SK-N-SH (cell line): ENCODE measurements at regions not wholly inside any gene's neighbourhood (a gene's known extent, or its start where the extent isn't known, plus 50 kb on each side); places are given as distances from the start of the nearest gene placed in this dataset.

Experiments used
- CTCF ChIA-PET: fragments of 300-600, 350-600 bp; formaldehyde crosslinking; extraction: SDS; loops from one replicate; lab custom pipeline; 2021; lab: Yijun Ruan, JAX
- POLR2A ChIA-PET: fragments of 350-600 bp; sonication (Branson Sonifier 250); formaldehyde crosslinking; extraction: SDS; loops from one replicate; lab custom pipeline; 2020; ENCODE audit warnings: antibody characterized with exemption, inconsistent platforms; lab: Yijun Ruan, JAX
- DNase-seq: peaks from one replicate; pipeline ENCODE4 v3.0.0; 2012
- H2AFZ ChIP-seq: fragments of 200-600 bp; sonication (generic); 2 replicates; pipeline ENCODE4 v1.8.1; 2016; ENCODE audit warnings: antibody characterized with exemption, mild to moderate bottlenecking, low read depth
- H3F3A ChIP-seq: fragments of 200-600 bp; sonication (generic); replicated peaks from 2 replicates; pipeline ENCODE3; 2016; ENCODE audit warnings: antibody characterized with exemption, mild to moderate bottlenecking; ENCODE audit not compliant: insufficient read depth
- H3K27ac ChIP-seq, 2 experiments: fragments of 200-500 bp in 1 of 2; fragments of 200-600 bp in 1 of 2; sonication (Bioruptor generic) in 1 of 2; sonication (generic), shearing (Covaris generic) in 1 of 2; 2 replicates each; pipeline versions ENCODE4 v1.5.1 to v1.6.1; 2014 to 2016; ENCODE audit warnings: low read depth in 2 of 2, inconsistent platforms in 1 of 2, low read length in 1 of 2, mild to moderate bottlenecking in 1 of 2, mixed read lengths in 1 of 2
- H3K27me3 ChIP-seq: fragments of 200-600 bp; sonication (generic), shearing (Covaris generic); 2 replicates; pipeline ENCODE4 v1.6.1; 2016; ENCODE audit warnings: mixed run types; ENCODE audit not compliant: insufficient read depth
- H3K36me3 ChIP-seq, 2 experiments: fragments of 200-500 bp in 1 of 2; fragments of 200-600 bp in 1 of 2; sonication (Bioruptor generic) in 1 of 2; sonication (generic) in 1 of 2; replicated peaks in 1 of 2; 2 replicates each; pipeline versions ENCODE3 to v1.5.1; 2014 to 2016; ENCODE audit warnings: low read length in 1 of 2, mild to moderate bottlenecking in 1 of 2; ENCODE audit not compliant: insufficient read depth in 2 of 2, control insufficient read depth in 1 of 2
- H3K4me1 ChIP-seq, 2 experiments: fragments of 200-500 bp in 1 of 2; fragments of 200-600 bp in 1 of 2; sonication (Bioruptor generic) in 1 of 2; sonication (generic), shearing (Covaris generic) in 1 of 2; 2 replicates each; pipeline versions ENCODE4 v1.5.1 to v1.6.1; 2014 to 2016; ENCODE audit warnings: low read depth in 1 of 2, low read length in 1 of 2, mixed run types in 1 of 2; ENCODE audit not compliant: insufficient read depth in 2 of 2, control insufficient read depth in 1 of 2
- H3K4me2 ChIP-seq: fragments of 200-600 bp; sonication (generic), shearing (Covaris generic); 2 replicates; pipeline ENCODE4 v1.6.1; 2017; ENCODE audit warnings: mixed run types
- H3K4me3 ChIP-seq, 2 experiments: fragments of 200-500 bp in 1 of 2; fragments of 200-600 bp in 1 of 2; sonication (Bioruptor generic) in 1 of 2; sonication (generic), shearing (Covaris generic) in 1 of 2; 2 replicates each; pipeline versions ENCODE4 v1.5.1 to v1.8.1; 2014 to 2016; ENCODE audit warnings: low read depth in 2 of 2, inconsistent platforms in 1 of 2, low read length in 1 of 2, mild to moderate bottlenecking in 1 of 2, mixed read lengths in 1 of 2, moderate library complexity in 1 of 2
- H3K79me2 ChIP-seq: fragments of 200-600 bp; sonication (generic); 2 replicates; pipeline ENCODE4 v1.8.1; 2017; ENCODE audit warnings: mild to moderate bottlenecking; ENCODE audit not compliant: insufficient read depth
- H3K9ac ChIP-seq: fragments of 200-600 bp; sonication (generic); 2 replicates; pipeline ENCODE4 v1.6.1; 2017; ENCODE audit warnings: mixed run types
- H3K9me2 ChIP-seq: fragments of 200-600 bp; sonication (generic); 2 replicates; pipeline ENCODE4 v1.6.1; 2017; ENCODE audit warnings: mixed run types
- H3K9me3 ChIP-seq: fragments of 200-600 bp; sonication (generic); 2 replicates; pipeline ENCODE4 v1.6.1; 2017; ENCODE audit warnings: mixed run types, mild to moderate bottlenecking, moderate library complexity
- H4K20me1 ChIP-seq: fragments of 200-600 bp; sonication (generic); 2 replicates; pipeline ENCODE4 v1.6.1; 2017; ENCODE audit warnings: mild to moderate bottlenecking, mixed run types; ENCODE audit not compliant: insufficient read depth
- CHD2 ChIP-seq: fragments of 150-350 bp; IDR thresholded peaks from 2 replicates; pipeline ENCODE4 v1.6.1; 2018; ENCODE audit warnings: low read length; ENCODE audit not compliant: partially characterized antibody
- FOSL2 ChIP-seq: IDR thresholded peaks from 2 replicates; pipeline ENCODE4 v1.4.0; 2012; ENCODE audit warnings: low read depth, mild to moderate bottlenecking, moderate library complexity, borderline replicate concordance
- FOXJ3 ChIP-seq: sonication (generic); formaldehyde crosslinking; IDR thresholded peaks from 2 replicates; pipeline ENCODE4 v1.5.1; 2020; ENCODE audit warnings: mild to moderate bottlenecking, missing genetic modification reagents
- GATA2 ChIP-seq: sonication (generic); formaldehyde crosslinking; IDR thresholded peaks from 2 replicates; pipeline ENCODE4 v1.5.0; 2020; ENCODE audit warnings: mild to moderate bottlenecking, missing genetic modification reagents
- IRF3 ChIP-seq: fragments of 150-350 bp; IDR thresholded peaks from 2 replicates; pipeline ENCODE4 v1.6.1; 2016; ENCODE audit warnings: mild to moderate bottlenecking, low read depth, low read length
- JUND ChIP-seq: IDR thresholded peaks from 2 replicates; pipeline ENCODE4 v1.4.0; 2012
- MAX ChIP-seq: IDR thresholded peaks from 2 replicates; pipeline ENCODE4 v1.4.0; 2012; ENCODE audit warnings: low read depth
- MEF2A ChIP-seq: IDR thresholded peaks from 2 replicates; pipeline ENCODE4 v1.4.0; 2012; ENCODE audit warnings: low read depth, borderline replicate concordance
- MXI1 ChIP-seq: IDR thresholded peaks from 2 replicates; pipeline ENCODE4 v1.6.1; 2012; ENCODE audit warnings: mild to moderate bottlenecking, low read depth, low read length, improper control_type of control experiment
- POLR2AphosphoS5 ChIP-seq: IDR thresholded peaks from 2 replicates; pipeline ENCODE4 v1.6.1; 2012; ENCODE audit warnings: low read depth, low read length
- RAD21 ChIP-seq: IDR thresholded peaks from 2 replicates; pipeline ENCODE4 v1.6.1; 2012; ENCODE audit warnings: mild to moderate bottlenecking, low read length
- REST ChIP-seq: IDR thresholded peaks from 2 replicates; pipeline ENCODE4 v1.6.1; 2012; ENCODE audit warnings: mild to moderate bottlenecking, low read depth, low read length, moderate library complexity
- RFX5 ChIP-seq: IDR thresholded peaks from 2 replicates; pipeline ENCODE4 v1.6.1; 2012; ENCODE audit warnings: mild to moderate bottlenecking, improper control_type of control experiment, low read length
- TAF1 ChIP-seq: IDR thresholded peaks from 2 replicates; pipeline ENCODE4 v1.6.1; 2012; ENCODE audit warnings: low read depth, mild to moderate bottlenecking, low read length, moderate library complexity, borderline replicate concordance
- USF1 ChIP-seq: IDR thresholded peaks from 2 replicates; pipeline ENCODE4 v1.4.0; 2012; ENCODE audit warnings: low read depth, borderline replicate concordance
- USF2 ChIP-seq: fragments of 150-350 bp; IDR thresholded peaks from 2 replicates; pipeline ENCODE4 v1.6.1; 2017; ENCODE audit warnings: antibody characterized with exemption, low read length, low read depth, borderline replicate concordance
- WGBS: methylation state at CpG from one replicate; pipeline ENCODE4 v1.1.6; 2017; ENCODE audit warnings: low lambda C conversion rate; 5-methylcytosine and 5-hydroxymethylcytosine counted together

- WGBS: 50% methylated on average over 2 of the region's 2 CpGs
- CTCF ChIA-PET: interaction anchor here (1.6 kb wide), 1 partner anchor 9 kb away, joined by 4 read pairs; no protein-coding TSS in a partner anchor
Observed at GRCh38 chr1:30044656-30045144, 678.7 kb downstream of the MATN1 start.

More at GRCh38 chr1:30044656-30045144, 678.7 kb downstream of the MATN1 start:
- H3K36me3 ChIP-seq: no peaks in the 10 kb centered on the region
- H3K27me3 ChIP-seq: no peaks in the 10 kb centered on the region; the same call in 1 of the 2 replicates
- H3K4me2 ChIP-seq: no peak overlapping the region
- no peaks in the 10 kb centered on the region for H3F3A ChIP-seq
- no peaks in the 10 kb centered on the region for H3K9me3 ChIP-seq
- no peaks in the 10 kb centered on the region; a peak in 1 of 4 replicates for H3K4me1 ChIP-seq
- no peaks in the 10 kb centered on the region for H3K9me2 ChIP-seq
- DNase-seq: no peak
- H3K79me2 ChIP-seq: no peaks in the 10 kb centered on the region
- POLR2A ChIA-PET: no interaction called here
- H4K20me1 ChIP-seq: no peaks in the 10 kb centered on the region
- H2AFZ ChIP-seq: no peak overlapping the region
- no peak overlapping the region for H3K4me3 ChIP-seq
- H3K27ac ChIP-seq: no peak overlapping the region
- TF ChIP-seq FOXJ3 (CRISPR knock-in tag) (no peak), TAF1 (no peak), RAD21 (no peak), RFX5 (no peak), GATA2 (CRISPR knock-in tag) (no peak), MAX (no peak), USF1 (no peak), CHD2 (no peak), POLR2AphosphoS5 (no peak), JUND (no peak), MEF2A (no peak), MXI1 (no peak), REST (no peak), FOSL2 (no peak), USF2 (no peak), IRF3 (no peak)
- no peak overlapping the region for H3K9ac ChIP-seq
